Right lung (tissue), 2 donors: ENCODE measurements at regions not wholly inside any gene's neighbourhood (a gene's known extent, or its start where the extent isn't known, plus 50 kb on each side); places are given as distances from the start of the nearest gene placed in this dataset.
A peak's percentile ranks its signal among the peaks of the same experiment; 100 is the strongest.

ENCODE experiments used
- DNase-seq, 2 donors: peaks; one replicate each; pipeline ENCODE4 v3.0.0-alpha.2; 2013

- no peak for DNase-seq
Observed at GRCh38 chr4:11268149-11268548, 160.5 kb downstream of the HS3ST1 start.

GRCh38 chr4:11264841-11265240 is 163.9 kb downstream of the HS3ST1 start:
- DNase-seq = no peak

GRCh38 chr4:11264346-11264745 is 164.3 kb downstream of the HS3ST1 start:
- no peak for DNase-seq

GRCh38 chr4:11263208-11263607 is 165.5 kb downstream of the HS3ST1 start:
- DNase-seq = no peak

GRCh38 chr4:11261066-11261850 is 167.4 kb downstream of the HS3ST1 start:
- DNase-seq = no peak

- no peak for DNase-seq
Observed at GRCh38 chr4:11259837-11260236, 168.9 kb downstream of the HS3ST1 start.

- no peak for DNase-seq
Observed at GRCh38 chr4:11252149-11252548, 176.5 kb downstream of the HS3ST1 start.

GRCh38 chr4:11250510-11250909 is 178.2 kb downstream of the HS3ST1 start:
- DNase-seq = no peak

GRCh38 chr4:11232015-11232414 is 196.7 kb downstream of the HS3ST1 start:
- peak; percentile 48 to 56 for DNase-seq

- no peak for DNase-seq
Observed at GRCh38 chr4:11230866-11231265, 197.8 kb downstream of the HS3ST1 start.

GRCh38 chr4:11228530-11228929 is 200.2 kb downstream of the HS3ST1 start:
- peak in 1 of 2 donors; percentile 19 for DNase-seq

- DNase-seq = no peak
Observed at GRCh38 chr4:11223311-11223710, 205.4 kb downstream of the HS3ST1 start.

- DNase-seq = no peak
Observed at GRCh38 chr4:11218692-11219091, 210.0 kb downstream of the HS3ST1 start.

GRCh38 chr4:11216520-11216919 is 212.2 kb downstream of the HS3ST1 start:
- no peak for DNase-seq

GRCh38 chr4:11214281-11214680 is 214.4 kb downstream of the HS3ST1 start:
- DNase-seq = no peak

GRCh38 chr4:11209826-11210225 is 218.9 kb downstream of the HS3ST1 start:
- DNase-seq = no peak

GRCh38 chr4:11201256-11201655 is 227.4 kb downstream of the HS3ST1 start:
- DNase-seq = no peak

- DNase-seq = no peak
Observed at GRCh38 chr4:11198516-11199305, 230.0 kb downstream of the HS3ST1 start.

- no peak for DNase-seq
Observed at GRCh38 chr4:11197631-11198341, 230.9 kb downstream of the HS3ST1 start.

GRCh38 chr4:11196927-11197522 is 231.7 kb downstream of the HS3ST1 start:
- DNase-seq = no peak

GRCh38 chr4:11194431-11194830 is 234.3 kb downstream of the HS3ST1 start:
- no peak for DNase-seq

- no peak for DNase-seq
Observed at GRCh38 chr4:11189756-11190155, 238.9 kb downstream of the HS3ST1 start.
